ENCODE measurements at regions not wholly inside any gene's neighbourhood (a gene's known extent, or its start where the extent isn't known, plus 50 kb on each side); places are given as distances from the start of the nearest gene placed in this dataset.
"Not testable (repeated sequence)": the region's sequence is repeated elsewhere in the genome, so short reads cannot be mapped to it uniquely, and the experiment has no call there.

- no peak overlapping the region for H3K4me3 ChIP-seq
- no peak overlapping the region for H3K27ac ChIP-seq
- WGBS, 2 donors (ENCODE audit: low coverage in 1 of 2), result 77 to 87% methylated on average over 1 of the region's 1 CpG
- TF ChIP-seq CTCF (IDR thresholded peaks at IDR 0.05) (no peak), POLR2A (IDR thresholded peaks at IDR 0.05) (no peak), POLR2AphosphoS5 (IDR thresholded peaks at IDR 0.05) (no peak), EP300 (IDR thresholded peaks at IDR 0.05) (no peak)
- H3K4me1 ChIP-seq, result no peaks in the 10 kb centered on the region
- ATAC-seq, result no peak
- H3K27me3 ChIP-seq, result no peaks in the 10 kb centered on the region
- no peaks in the 10 kb centered on the region for H3K36me3 ChIP-seq
- H3K9me3 ChIP-seq, result no peaks in the 10 kb centered on the region
Observed at GRCh38 chr1:99370476-99370875, 106.2 kb downstream of the PLPPR4 start.

- no peak for TF ChIP-seq CTCF (IDR thresholded peaks at IDR 0.05)
- Histone ChIP-seq H3K27ac (no peak overlapping the region), H3K27me3 (no peaks in the 10 kb centered on the region), H3K9me3 (no peaks in the 10 kb centered on the region), H3K4me3 (no peak overlapping the region), H3K4me1 (no peaks in the 10 kb centered on the region), H3K36me3 (no peaks in the 10 kb centered on the region)
- no peak for ATAC-seq
- 75 to 80% methylated on average over 1 of the region's 1 CpG for WGBS, 2 donors (ENCODE audit: low coverage in 1 of 2)
Observed at GRCh38 chr1:99371413-99371812, 107.1 kb downstream of the PLPPR4 start.

- H3K4me1 ChIP-seq, result no peaks in the 10 kb centered on the region
- H3K27ac ChIP-seq, result no peak overlapping the region
- no peaks in the 10 kb centered on the region for H3K27me3 ChIP-seq
- ATAC-seq, result no peak
- no peaks in the 10 kb centered on the region for H3K9me3 ChIP-seq
- TF ChIP-seq POLR2A (IDR thresholded peaks at IDR 0.05) (no peak), EP300 (IDR thresholded peaks at IDR 0.05) (no peak), POLR2AphosphoS5 (IDR thresholded peaks at IDR 0.05) (no peak), CTCF (IDR thresholded peaks at IDR 0.05) (no peak)
- WGBS, 2 donors (ENCODE audit: low coverage in 1 of 2), result 76% methylated on average over 8 to 9 of the region's 9 CpGs
- H3K36me3 ChIP-seq, result no peaks in the 10 kb centered on the region
- no peak overlapping the region for H3K4me3 ChIP-seq
Observed at GRCh38 chr1:99374109-99374508, 109.8 kb downstream of the PLPPR4 start.

GRCh38 chr1:99374693-99375092 is 110.4 kb downstream of the PLPPR4 start:
- not testable (repeated sequence) for H3K36me3 ChIP-seq, H3K9me3 ChIP-seq, H3K4me1 ChIP-seq, H3K27ac ChIP-seq, H3K4me3 ChIP-seq, H3K27me3 ChIP-seq, ATAC-seq

GRCh38 chr1:99384021-99384420 is 119.7 kb downstream of the PLPPR4 start:
- no peaks in the 10 kb centered on the region for H3K36me3 ChIP-seq
- ATAC-seq, result no peak
- no peaks in the 10 kb centered on the region for H3K9me3 ChIP-seq
- WGBS, 2 donors (ENCODE audit: low coverage in 1 of 2), result 79 to 84% methylated on average over 4 of the region's 4 CpGs
- TF ChIP-seq POLR2A (IDR thresholded peaks at IDR 0.05) (no peak), EP300 (IDR thresholded peaks at IDR 0.05) (no peak), POLR2AphosphoS5 (IDR thresholded peaks at IDR 0.05) (no peak), CTCF (IDR thresholded peaks at IDR 0.05) (no peak)
- H3K4me3 ChIP-seq, result no peak overlapping the region
- H3K27ac ChIP-seq, result no peak overlapping the region
- no peaks in the 10 kb centered on the region for H3K4me1 ChIP-seq
- no peaks in the 10 kb centered on the region for H3K27me3 ChIP-seq

- no peaks in the 10 kb centered on the region for H3K27me3 ChIP-seq
- no peak for TF ChIP-seq CTCF (IDR thresholded peaks at IDR 0.05)
- no peak for TF ChIP-seq POLR2AphosphoS5 (IDR thresholded peaks at IDR 0.05)
- TF ChIP-seq EP300 (IDR thresholded peaks at IDR 0.05), result no peak
- TF ChIP-seq POLR2A (IDR thresholded peaks at IDR 0.05), result no peak
- no peak overlapping the region for H3K4me3 ChIP-seq
- WGBS, 2 donors (ENCODE audit: low coverage in 1 of 2), result 75 to 80% methylated on average over 2 to 4 of the region's 4 CpGs
- H3K9me3 ChIP-seq, result no peaks in the 10 kb centered on the region
- ATAC-seq, result no peak
- no peak overlapping the region for H3K27ac ChIP-seq
- no peaks in the 10 kb centered on the region for H3K36me3 ChIP-seq
- H3K4me1 ChIP-seq, result no peaks in the 10 kb centered on the region
Observed at GRCh38 chr1:99385852-99386251, 121.6 kb downstream of the PLPPR4 start.

Data from gastroesophageal sphincter (tissue), 4 donors.